GM23248 (cell line): ENCODE measurements at regions not wholly inside any gene's neighbourhood (a gene's known extent, or its start where the extent isn't known, plus 50 kb on each side); places are given as distances from the start of the nearest gene placed in this dataset.

Source experiments
- EZH2 ChIP-seq: fragments of 200-600 bp; sonication (generic); IDR thresholded peaks from 2 replicates; pipeline ENCODE4 v1.6.1; 2018; ENCODE audit warnings: antibody characterized with exemption, mild to moderate bottlenecking; ENCODE audit not compliant: insufficient read depth, poor library complexity, severe bottlenecking
- EZH2phosphoT487 ChIP-seq: fragments of 200-600 bp; sonication (generic); IDR thresholded peaks from 2 replicates; pipeline ENCODE4 v1.6.1; 2018; ENCODE audit warnings: antibody characterized with exemption, moderate library complexity, mild to moderate bottlenecking, low read depth; ENCODE audit not compliant: insufficient read depth

DNA sequence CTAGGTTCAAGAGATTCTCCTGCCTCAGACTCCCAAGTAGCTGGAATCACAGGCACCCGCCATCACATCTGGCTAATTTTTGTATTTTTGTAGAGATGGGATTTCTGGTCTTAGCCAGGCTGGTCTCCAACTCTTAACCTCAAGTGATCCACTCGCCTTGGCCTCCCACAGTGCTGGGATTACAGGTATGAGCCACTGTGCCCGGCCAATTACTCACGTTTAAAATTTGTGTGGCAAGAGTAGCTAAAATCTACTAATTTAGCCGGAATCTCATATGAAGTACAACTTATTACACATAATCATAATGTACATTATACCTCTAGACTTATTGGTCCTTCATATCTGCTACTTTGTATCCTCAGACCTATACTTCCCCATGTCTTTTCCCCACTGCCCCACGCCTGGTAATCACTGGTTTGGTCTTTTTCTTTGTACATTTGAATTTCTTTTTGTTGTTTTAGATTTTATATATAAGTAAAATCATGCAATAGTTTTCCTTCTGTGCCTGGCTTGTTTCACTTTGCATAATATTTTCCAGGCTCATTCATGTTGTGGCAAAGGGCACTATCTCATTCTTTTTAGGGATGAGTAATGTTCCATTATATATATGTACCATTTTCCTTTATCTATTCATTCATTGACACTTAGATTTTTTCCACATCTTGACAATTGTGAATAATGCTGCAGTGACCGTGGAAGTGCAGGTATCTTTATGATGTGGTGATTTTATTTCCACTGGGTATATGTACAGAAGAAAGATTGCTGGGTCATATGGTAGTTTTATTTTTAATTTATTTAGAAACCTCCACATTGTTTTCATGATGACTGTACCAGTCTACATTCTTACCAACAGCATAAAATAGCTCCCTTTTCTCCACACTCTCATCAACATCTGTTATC is 605.0 kb upstream of the CBLB start:
- TF ChIP-seq EZH2 (no peak), EZH2phosphoT487 (no peak)
